ENCODE measurements at regions not wholly inside any gene's neighbourhood (a gene's known extent, or its start where the extent isn't known, plus 50 kb on each side); places are given as distances from the start of the nearest gene placed in this dataset.
A peak's percentile ranks its signal among the peaks of the same experiment; 100 is the strongest.

GRCh38 chr1:165129568-165130164 is 226.8 kb downstream of the LMX1A start:
- 2% methylated on average over 6 of the region's 6 CpGs for WGBS (ENCODE audit: insufficient coverage, low coverage, missing lambda C conversion rate)
- H2AFZ ChIP-seq (ENCODE audit: low read depth, low read length): no peak overlapping the region
- H3K27ac ChIP-seq (ENCODE audit: extremely low read depth, low read depth, low read length): no peak overlapping the region
- H4K20me1 ChIP-seq (replicated peaks; ENCODE audit: control insufficient read depth, insufficient read depth, low read length): no peaks in the 10 kb centered on the region
- in situ Hi-C loops (cut with MboI): loop anchor here (25.0 kb wide), 1 partner anchor 458 kb away; no protein-coding TSS in a partner anchor
- H3K79me2 ChIP-seq (ENCODE audit: control insufficient read depth, insufficient read depth, low read length): no peaks in the 10 kb centered on the region
- H3K27me3 ChIP-seq (ENCODE audit: control insufficient read depth in 2 of 2, insufficient read depth in 2 of 2, low read length in 2 of 2): no peaks in the 10 kb centered on the region
- ATAC-seq (peak; percentile 94), DNase-seq (ENCODE audit: extremely low read depth in 1 of 4, low spot score in 3 of 4) (peak; percentile 27 to 68 (median 45)), FAIRE-seq (peak; percentile 84)
- H3K4me1 ChIP-seq (replicated peaks in 1 of 2; ENCODE audit: control insufficient read depth in 2 of 2, insufficient read depth in 2 of 2, low read length in 2 of 2): no peaks in the 10 kb centered on the region
- H3K9me3 ChIP-seq (replicated peaks; ENCODE audit: control insufficient read depth, insufficient read depth, low read depth, low read length): no peaks in the 10 kb centered on the region
- CTCF ChIA-PET (ENCODE audit: low intra/inter-chr PET ratio): interaction anchor here (1.0 to 1.1 kb wide), 2 partner anchors 14 to 239 kb away, joined by 3 to 5 read pairs; no protein-coding TSS in a partner anchor
- no peak overlapping the region for H3K4me2 ChIP-seq (ENCODE audit: insufficient read depth, low read length)
- H3K36me3 ChIP-seq (ENCODE audit: control insufficient read depth, insufficient read depth, low read length): no peaks in the 10 kb centered on the region
- no TSS peak for BruUV-seq (replicated peaks)
- intact Hi-C loops (cut with micrococcal nuclease): loop anchor here (5.0 kb wide), 2 partner anchors 238 to 463 kb away; no protein-coding TSS in a partner anchor
- no peak overlapping the region for H3K4me3 ChIP-seq
- H3K9me1 ChIP-seq (ENCODE audit: control insufficient read depth, insufficient read depth, low read length): no peaks in the 10 kb centered on the region
- POLR2A ChIA-PET: interaction anchor here (0.6 to 1.4 kb wide), 5 partner anchors 11 to 487 kb away, joined by 3 to 4 read pairs (median 3); no protein-coding TSS in a partner anchor
- no peak overlapping the region for H3K9ac ChIP-seq (ENCODE audit: insufficient read depth in 1 of 2, low read depth in 2 of 2, low read length in 2 of 2)
- TF ChIP-seq NUFIP1 (IDR thresholded peaks at IDR 0.05; ENCODE audit: partially characterized antibody): no peak
- no peak for TF ChIP-seq CBFB (CRISPR knock-in tag; IDR thresholded peaks at IDR 0.05)
- TF ChIP-seq GTF3C2 (IDR thresholded peaks at IDR 0.05; ENCODE audit: borderline replicate concordance, extremely low read depth, insufficient read length): no peak
- no peak for TF ChIP-seq TFAM (CRISPR knock-in tag; conservative IDR thresholded peaks at IDR 0.05)
- no peak for TF ChIP-seq MAFF (IDR thresholded peaks at IDR 0.05; ENCODE audit: low read length)
- TF ChIP-seq KDM2B (CRISPR knock-in tag; IDR thresholded peaks at IDR 0.05): no peak
- TF ChIP-seq NFIC (IDR thresholded peaks at IDR 0.05): no peak
- TF ChIP-seq EHMT2 (IDR thresholded peaks at IDR 0.05): 0 out of 2 replicates have a peak, but pooled peaks have one; percentile 21
- TF ChIP-seq CTCF (IDR thresholded peaks at IDR 0.05 in 2 of 3, conservative IDR thresholded peaks at IDR 0.05 in 1 of 3; ENCODE audit: insufficient read depth in 2 of 3, low read depth in 1 of 3, low read length in 3 of 3): peak; percentile 64 to 79 (median 68)
- no peak for TF ChIP-seq ATF2 (CRISPR knock-in tag; IDR thresholded peaks at IDR 0.05)
- TF ChIP-seq TRIM24 (IDR thresholded peaks at IDR 0.05): no peak
- no peak for TF ChIP-seq HDAC3 (IDR thresholded peaks at IDR 0.05; ENCODE audit: borderline replicate concordance, partially characterized antibody)
- no peak for TF ChIP-seq PHB (CRISPR knock-in tag; IDR thresholded peaks at IDR 0.05)
- TF ChIP-seq ZNF175 (CRISPR knock-in tag; IDR thresholded peaks at IDR 0.05; ENCODE audit: low read depth): no peak
- TF ChIP-seq NONO (IDR thresholded peaks at IDR 0.05; ENCODE audit: low read depth in 2 of 2, low read length in 1 of 2): no peak
